ENCODE measurements at regions not wholly inside any gene's neighbourhood (a gene's known extent, or its start where the extent isn't known, plus 50 kb on each side); places are given as distances from the start of the nearest gene placed in this dataset.
"Not testable (repeated sequence)": the region's sequence is repeated elsewhere in the genome, so short reads cannot be mapped to it uniquely, and the experiment has no call there.

- no peak for DNase-seq
Measured at GRCh38 chr7:81427461-81427860, 342.4 kb downstream of the HGF start.

- DNase-seq: no peak
Measured at GRCh38 chr7:81420526-81421226, 349.2 kb downstream of the HGF start.

- no peak for DNase-seq
Measured at GRCh38 chr7:81419731-81420130, 350.1 kb downstream of the HGF start.

- DNase-seq: no peak
Measured at GRCh38 chr7:81416659-81417058, 353.2 kb downstream of the HGF start.

GRCh38 chr7:81415181-81415580 is 354.7 kb downstream of the HGF start:
- no peak for DNase-seq

- DNase-seq: no peak
Measured at GRCh38 chr7:81414411-81414810, 355.4 kb downstream of the HGF start.

- no peak for DNase-seq
Measured at GRCh38 chr7:81410471-81411117, 359.3 kb downstream of the HGF start.

GRCh38 chr7:81408728-81409127 is 361.1 kb downstream of the HGF start:
- DNase-seq: no peak

GRCh38 chr7:81407094-81407493 is 362.8 kb downstream of the HGF start:
- DNase-seq: no peak

GRCh38 chr7:81404669-81405068 is 365.2 kb downstream of the HGF start:
- no peak for DNase-seq

- no peak for DNase-seq
Measured at GRCh38 chr7:81402227-81402626, 367.6 kb downstream of the HGF start.

GRCh38 chr7:81399471-81399870 is 370.4 kb downstream of the HGF start:
- DNase-seq: no peak

GRCh38 chr7:81394029-81394428 is 375.8 kb downstream of the HGF start:
- DNase-seq: no peak

GRCh38 chr7:81393018-81393417 is 376.8 kb downstream of the HGF start:
- no peak for DNase-seq

- DNase-seq: no peak
Measured at GRCh38 chr7:81385370-81385769, 384.5 kb downstream of the HGF start.

- no peak for DNase-seq
Measured at GRCh38 chr7:81383846-81384245, 386.0 kb downstream of the HGF start.

- DNase-seq: not testable (repeated sequence)
Measured at GRCh38 chr7:81374641-81375040, 395.2 kb downstream of the HGF start.

GRCh38 chr7:81370822-81371221 is 399.0 kb downstream of the HGF start:
- DNase-seq: no peak

GRCh38 chr7:81367326-81367931 is 402.4 kb downstream of the HGF start:
- peak; percentile 43 for DNase-seq

GRCh38 chr7:81366546-81366945 is 403.3 kb downstream of the HGF start:
- no peak for DNase-seq

GRCh38 chr7:81361769-81362312 is 408.0 kb downstream of the HGF start:
- DNase-seq: no peak

- DNase-seq: no peak
Measured at GRCh38 chr7:81355911-81356310, 413.9 kb downstream of the HGF start.

- DNase-seq: no peak
Measured at GRCh38 chr7:81349044-81349443, 420.8 kb downstream of the HGF start.

GRCh38 chr7:81339946-81340345 is 421.1 kb upstream of the SEMA3C start:
- no peak for DNase-seq
